Fibroblast of lung (primary cell): ENCODE measurements at regions not wholly inside any gene's neighbourhood (a gene's known extent, or its start where the extent isn't known, plus 50 kb on each side); places are given as distances from the start of the nearest gene placed in this dataset.

Experiments
- EZH2 ChIP-seq: IDR thresholded peaks from 2 replicates; pipeline ENCODE4 v1.5.1; 2012; ENCODE audit warnings: low read length, control low read depth, mild to moderate bottlenecking; ENCODE audit errors: missing control alignments
- TF ChIP-seq, protein P1 (sequence below), 2 donors: IDR thresholded peaks in 1 of 2; conservative IDR thresholded peaks in 1 of 2; 1 replicate in 1 of 2; 2 replicates in 1 of 2; pipeline ENCODE4 v1.5.1; 2011 to 2012; ENCODE audit warnings: low read length in 2 of 2, control low read depth in 1 of 2, inconsistent platforms in 1 of 2, low read depth in 1 of 2, mild to moderate bottlenecking in 1 of 2

DNA sequence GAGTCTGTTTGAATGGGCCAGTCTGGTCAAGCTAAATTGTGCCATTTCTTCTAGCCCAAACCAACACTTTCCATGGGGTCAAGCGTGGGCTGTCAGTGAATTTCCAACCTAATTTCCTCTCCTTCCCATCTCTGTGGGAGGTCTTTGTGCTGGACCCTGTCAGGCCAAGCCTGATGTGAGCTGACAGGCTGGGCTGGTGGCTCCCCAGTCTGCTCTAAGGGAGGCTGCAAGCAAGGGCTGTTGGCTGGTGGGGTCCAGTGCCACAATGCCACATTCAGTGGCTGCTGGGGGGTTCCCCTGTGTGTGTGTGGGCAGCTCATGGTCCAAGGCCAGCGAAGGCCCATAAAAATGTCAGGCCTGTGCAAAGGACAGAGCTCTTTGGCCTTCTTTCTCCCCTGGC lies 216.1 kb downstream of the OPA1 start:
- TF ChIP-seq, protein P1, sequence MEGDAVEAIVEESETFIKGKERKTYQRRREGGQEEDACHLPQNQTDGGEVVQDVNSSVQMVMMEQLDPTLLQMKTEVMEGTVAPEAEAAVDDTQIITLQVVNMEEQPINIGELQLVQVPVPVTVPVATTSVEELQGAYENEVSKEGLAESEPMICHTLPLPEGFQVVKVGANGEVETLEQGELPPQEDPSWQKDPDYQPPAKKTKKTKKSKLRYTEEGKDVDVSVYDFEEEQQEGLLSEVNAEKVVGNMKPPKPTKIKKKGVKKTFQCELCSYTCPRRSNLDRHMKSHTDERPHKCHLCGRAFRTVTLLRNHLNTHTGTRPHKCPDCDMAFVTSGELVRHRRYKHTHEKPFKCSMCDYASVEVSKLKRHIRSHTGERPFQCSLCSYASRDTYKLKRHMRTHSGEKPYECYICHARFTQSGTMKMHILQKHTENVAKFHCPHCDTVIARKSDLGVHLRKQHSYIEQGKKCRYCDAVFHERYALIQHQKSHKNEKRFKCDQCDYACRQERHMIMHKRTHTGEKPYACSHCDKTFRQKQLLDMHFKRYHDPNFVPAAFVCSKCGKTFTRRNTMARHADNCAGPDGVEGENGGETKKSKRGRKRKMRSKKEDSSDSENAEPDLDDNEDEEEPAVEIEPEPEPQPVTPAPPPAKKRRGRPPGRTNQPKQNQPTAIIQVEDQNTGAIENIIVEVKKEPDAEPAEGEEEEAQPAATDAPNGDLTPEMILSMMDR (conservative IDR thresholded peaks at IDR 0.05 in 1 of 2, IDR thresholded peaks at IDR 0.05 in 1 of 2; ENCODE audit: low read depth in 1 of 2, low read length in 2 of 2): no peak
- TF ChIP-seq EZH2: no peak
